ENCODE measurements at regions not wholly inside any gene's neighbourhood (a gene's known extent, or its start where the extent isn't known, plus 50 kb on each side); places are given as distances from the start of the nearest gene placed in this dataset.

DNA sequence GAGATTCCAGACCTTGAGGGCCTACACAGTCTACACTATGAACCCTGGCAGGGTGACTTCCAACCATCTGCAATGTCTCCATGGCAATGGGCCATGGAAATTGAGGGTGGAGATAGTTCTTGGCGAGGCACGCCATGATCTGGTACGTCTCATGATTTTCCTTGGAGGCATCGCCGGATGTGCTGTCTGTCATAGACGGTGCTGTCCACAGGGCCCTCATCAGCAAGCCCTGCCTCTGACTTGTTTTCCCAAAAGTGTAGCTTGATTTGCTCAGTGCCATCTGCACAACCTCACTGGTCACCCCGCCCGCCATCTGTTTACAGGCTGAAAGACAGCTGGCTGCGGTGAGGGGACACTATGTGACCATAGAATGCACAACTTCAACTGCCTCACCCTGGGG is 73.5 kb downstream of the BOD1 start:
- no peaks in the 10 kb centered on the region for H3K4me1 ChIP-seq (replicated peaks in 1 of 2)
- no peak overlapping the region for H3K4me3 ChIP-seq
- peaks cover 7% of the 10 kb centered on the region for H3K27me3 ChIP-seq
- intact Hi-C loops (cut with DNase I), result no loop called here
- H3K27ac ChIP-seq, result no peak overlapping the region
- 91 to 100% (median 96%) methylated on average over 1 to 9 of the region's 9 CpGs for WGBS, 4 donors
- no peak for TF ChIP-seq POLR2A (IDR thresholded peaks at IDR 0.05)
- TF ChIP-seq, protein P1, sequence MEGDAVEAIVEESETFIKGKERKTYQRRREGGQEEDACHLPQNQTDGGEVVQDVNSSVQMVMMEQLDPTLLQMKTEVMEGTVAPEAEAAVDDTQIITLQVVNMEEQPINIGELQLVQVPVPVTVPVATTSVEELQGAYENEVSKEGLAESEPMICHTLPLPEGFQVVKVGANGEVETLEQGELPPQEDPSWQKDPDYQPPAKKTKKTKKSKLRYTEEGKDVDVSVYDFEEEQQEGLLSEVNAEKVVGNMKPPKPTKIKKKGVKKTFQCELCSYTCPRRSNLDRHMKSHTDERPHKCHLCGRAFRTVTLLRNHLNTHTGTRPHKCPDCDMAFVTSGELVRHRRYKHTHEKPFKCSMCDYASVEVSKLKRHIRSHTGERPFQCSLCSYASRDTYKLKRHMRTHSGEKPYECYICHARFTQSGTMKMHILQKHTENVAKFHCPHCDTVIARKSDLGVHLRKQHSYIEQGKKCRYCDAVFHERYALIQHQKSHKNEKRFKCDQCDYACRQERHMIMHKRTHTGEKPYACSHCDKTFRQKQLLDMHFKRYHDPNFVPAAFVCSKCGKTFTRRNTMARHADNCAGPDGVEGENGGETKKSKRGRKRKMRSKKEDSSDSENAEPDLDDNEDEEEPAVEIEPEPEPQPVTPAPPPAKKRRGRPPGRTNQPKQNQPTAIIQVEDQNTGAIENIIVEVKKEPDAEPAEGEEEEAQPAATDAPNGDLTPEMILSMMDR (IDR thresholded peaks at IDR 0.05), result no peak
- H3K36me3 ChIP-seq (replicated peaks in 1 of 2), result no peaks in the 10 kb centered on the region
- H3K9me3 ChIP-seq (replicated peaks in 1 of 3), result no peaks in the 10 kb centered on the region
- no peak for DNase-seq

DNA sequence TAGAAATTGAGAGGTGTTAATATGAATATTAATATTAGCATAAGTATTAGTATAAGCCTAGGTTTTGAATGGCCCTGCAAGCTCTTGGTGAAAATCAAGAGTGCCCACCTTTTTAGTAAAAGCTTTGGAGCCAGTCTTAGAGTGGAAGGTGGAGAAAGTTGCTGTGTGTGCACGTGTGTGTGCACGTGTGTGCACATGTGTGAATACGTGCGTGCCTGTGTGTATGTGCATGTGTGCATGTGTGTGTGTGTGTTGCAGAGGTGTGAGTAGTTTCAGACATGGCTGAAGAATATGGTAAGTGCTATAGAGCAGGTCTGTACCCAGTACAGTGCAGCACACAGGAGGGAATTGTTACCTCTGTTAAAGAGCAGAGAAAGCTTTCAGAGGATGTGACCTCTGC is 74.3 kb downstream of the BOD1 start:
- Histone ChIP-seq H3K27ac (no peak overlapping the region), H3K4me3 (no peak overlapping the region), H3K4me1 (replicated peaks in 1 of 2) (no peaks in the 10 kb centered on the region), H3K36me3 (replicated peaks in 1 of 2) (no peaks in the 10 kb centered on the region), H3K27me3 (peaks cover 7% of the 10 kb centered on the region), H3K9me3 (replicated peaks in 1 of 3) (no peaks in the 10 kb centered on the region)
- WGBS, 4 donors, result 81 to 92% (median 82%) methylated on average over 4 of the region's 4 CpGs
- intact Hi-C loops (cut with DNase I), result no loop called here
- DNase-seq, result no peak
- no peak for TF ChIP-seq POLR2A (IDR thresholded peaks at IDR 0.05)
- TF ChIP-seq, protein P1 (IDR thresholded peaks at IDR 0.05), result no peak

DNA sequence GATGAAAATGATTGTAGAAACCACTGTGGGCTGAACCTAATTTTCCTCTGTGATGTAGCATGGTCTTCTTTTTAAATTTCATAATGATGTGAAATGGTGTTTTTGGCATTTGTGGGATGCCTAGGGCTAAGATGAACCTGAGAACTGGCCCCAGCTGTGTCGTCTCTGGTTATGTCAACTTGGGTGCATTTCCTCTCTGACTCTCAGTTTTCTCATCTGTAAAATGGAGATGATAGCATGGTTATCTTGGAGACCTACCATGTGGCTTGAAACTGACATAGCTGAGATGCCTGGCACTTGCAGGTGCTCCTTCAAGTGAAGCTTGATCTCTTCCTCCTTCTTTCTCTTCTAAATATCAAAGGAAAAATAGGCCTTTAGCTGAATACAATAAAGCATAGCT is 77.8 kb downstream of the BOD1 start:
- Histone ChIP-seq H3K4me3 (no peak overlapping the region), H3K4me1 (replicated peaks in 1 of 2) (no peaks in the 10 kb centered on the region), H3K9me3 (replicated peaks in 1 of 3) (no peaks in the 10 kb centered on the region), H3K27me3 (peaks cover 7% of the 10 kb centered on the region), H3K36me3 (replicated peaks in 1 of 2) (no peaks in the 10 kb centered on the region), H3K27ac (no peak overlapping the region)
- DNase-seq, result no peak
- intact Hi-C loops (cut with DNase I), result no loop called here
- TF ChIP-seq, protein P1 (IDR thresholded peaks at IDR 0.05), result no peak
- TF ChIP-seq POLR2A (IDR thresholded peaks at IDR 0.05), result no peak
- WGBS, 4 donors, result 62 to 81% (median 75%) methylated on average over 1 of the region's 1 CpG

DNA sequence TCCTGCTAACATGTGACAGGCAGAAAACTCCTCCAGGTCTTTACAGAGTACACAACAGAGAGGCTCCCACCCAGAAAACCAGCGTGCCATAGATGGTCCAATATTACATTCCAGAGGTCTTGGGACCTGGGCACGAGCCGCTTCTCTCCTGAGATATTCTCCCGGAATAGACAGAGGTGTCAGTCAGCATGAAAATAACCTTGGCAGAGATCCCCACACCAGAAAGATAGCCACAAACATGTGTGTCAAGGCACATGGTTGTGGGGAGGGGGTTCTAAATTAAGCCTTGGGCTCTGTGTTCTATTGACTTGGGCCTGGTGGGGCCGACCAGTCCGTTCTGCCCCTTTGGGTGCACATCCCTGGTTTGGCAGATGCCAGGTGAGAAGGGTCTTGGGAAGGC is 78.4 kb downstream of the BOD1 start:
- no peak for DNase-seq
- intact Hi-C loops (cut with DNase I), result no loop called here
- Histone ChIP-seq H3K27ac (no peak overlapping the region), H3K4me1 (replicated peaks in 1 of 2) (no peaks in the 10 kb centered on the region), H3K4me3 (no peak overlapping the region), H3K27me3 (peaks cover 7% of the 10 kb centered on the region), H3K9me3 (replicated peaks in 1 of 3) (no peaks in the 10 kb centered on the region), H3K36me3 (replicated peaks in 1 of 2) (no peaks in the 10 kb centered on the region)
- WGBS, 4 donors, result 70 to 82% (median 74%) methylated on average over 5 to 6 of the region's 6 CpGs
- TF ChIP-seq, protein P1 (IDR thresholded peaks at IDR 0.05), result no peak
- no peak for TF ChIP-seq POLR2A (IDR thresholded peaks at IDR 0.05)

Measured in adrenal gland (tissue), 9 donors.